DMS 273 (cell line): ENCODE measurements at regions not wholly inside any gene's neighbourhood (a gene's known extent, or its start where the extent isn't known, plus 50 kb on each side); places are given as distances from the start of the nearest gene placed in this dataset.
A peak's percentile ranks its signal among the peaks of the same experiment; 100 is the strongest.

Experiments used
- DNase-seq: peaks from one replicate; lab custom pipeline; 2025; ENCODE audit not compliant: unreplicated experiment; lab: John Stamatoyannopoulos, UW

DNA sequence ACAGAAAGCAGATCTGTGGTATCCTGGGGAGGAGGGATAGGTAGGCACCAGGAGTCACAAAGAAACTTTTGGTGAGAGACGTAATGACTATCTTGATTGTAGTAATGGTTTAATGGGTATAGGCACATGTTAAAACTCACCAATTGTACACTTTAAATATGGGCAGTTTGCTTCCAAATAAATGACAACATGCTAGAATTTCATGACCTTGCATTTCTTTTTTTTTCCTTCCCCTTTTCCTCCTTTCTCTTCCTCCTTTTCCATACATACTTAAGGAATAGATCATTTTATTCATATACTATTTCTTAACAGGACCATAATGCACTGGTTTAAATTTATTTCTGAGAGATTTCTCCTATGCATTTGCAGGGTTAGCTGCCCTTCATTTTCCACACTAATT lies 341.8 kb downstream of the TMEM182 start:
- no peak for DNase-seq

DNA sequence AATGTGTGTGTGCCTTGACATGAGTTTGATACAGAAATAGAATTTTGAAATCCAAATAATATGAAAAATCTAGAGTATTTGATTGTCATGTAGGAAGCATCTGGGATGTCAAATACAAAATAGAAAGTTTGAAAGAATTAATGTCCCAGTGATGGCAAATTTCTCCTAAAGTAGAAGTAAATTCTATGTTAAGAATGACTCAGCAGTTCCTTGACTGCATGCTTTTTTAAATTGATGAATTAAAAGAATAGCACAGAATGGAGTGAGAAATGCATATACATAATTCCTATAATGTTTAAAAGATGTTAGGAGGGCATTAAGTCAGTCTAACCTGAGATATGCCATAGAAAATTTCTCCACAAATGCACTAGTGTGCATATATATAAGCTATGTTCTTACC lies 357.5 kb downstream of the TMEM182 start:
- no peak for DNase-seq

DNA sequence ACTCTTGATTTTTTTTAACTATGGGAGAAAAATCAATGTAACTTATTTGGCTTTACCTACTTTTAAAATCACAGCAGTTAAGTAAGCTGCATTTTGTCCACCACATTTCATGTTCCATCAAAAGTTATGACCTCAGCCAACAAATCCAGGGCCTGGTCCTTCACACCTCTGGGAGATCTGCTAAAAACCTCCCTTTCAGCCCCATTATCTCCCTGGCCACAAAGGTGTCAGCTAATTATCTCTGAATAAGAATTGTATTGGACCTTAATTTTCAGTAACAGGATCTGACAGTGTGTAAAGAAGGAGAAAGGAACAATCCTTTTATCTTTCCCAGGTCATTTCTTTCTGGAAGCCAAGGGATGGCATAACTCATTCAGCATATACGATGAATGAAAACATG lies 359.3 kb downstream of the TMEM182 start:
- DNase-seq = no peak

GRCh38 chr2:103123516-103123915 lies 361.7 kb downstream of the TMEM182 start:
- no peak for DNase-seq

GRCh38 chr2:103130857-103131256 lies 369.0 kb downstream of the TMEM182 start:
- DNase-seq = no peak

GRCh38 chr2:103132536-103133217 lies 370.8 kb downstream of the TMEM182 start:
- DNase-seq = no peak

DNA sequence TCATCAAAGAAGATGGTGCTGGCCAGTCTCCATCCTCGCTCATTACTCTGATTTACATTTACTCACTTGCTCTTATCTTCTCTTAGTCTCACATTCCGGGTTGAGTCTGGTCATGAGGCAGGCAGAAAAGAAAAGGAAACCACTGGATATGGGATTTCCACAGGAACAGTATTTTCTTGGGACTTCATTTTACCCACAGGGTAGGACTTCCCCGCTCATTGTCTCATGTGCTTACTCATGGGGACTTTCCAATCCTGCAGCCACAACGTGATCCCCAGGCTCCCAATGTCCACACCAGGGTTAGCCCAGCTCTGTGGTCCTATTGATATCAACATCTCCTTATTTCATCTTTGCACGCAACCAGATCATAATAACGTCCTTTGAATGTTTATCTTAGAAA lies 373.8 kb downstream of the TMEM182 start:
- DNase-seq = no peak

GRCh38 chr2:103138123-103138901 lies 376.5 kb downstream of the TMEM182 start:
- no peak for DNase-seq

- DNase-seq = no peak
These were observed 377.9 kb downstream of the TMEM182 start for GRCh38 chr2:103139628-103140268.

- DNase-seq = no peak
These were observed 383.0 kb downstream of the TMEM182 start for GRCh38 chr2:103144837-103145236.

DNA sequence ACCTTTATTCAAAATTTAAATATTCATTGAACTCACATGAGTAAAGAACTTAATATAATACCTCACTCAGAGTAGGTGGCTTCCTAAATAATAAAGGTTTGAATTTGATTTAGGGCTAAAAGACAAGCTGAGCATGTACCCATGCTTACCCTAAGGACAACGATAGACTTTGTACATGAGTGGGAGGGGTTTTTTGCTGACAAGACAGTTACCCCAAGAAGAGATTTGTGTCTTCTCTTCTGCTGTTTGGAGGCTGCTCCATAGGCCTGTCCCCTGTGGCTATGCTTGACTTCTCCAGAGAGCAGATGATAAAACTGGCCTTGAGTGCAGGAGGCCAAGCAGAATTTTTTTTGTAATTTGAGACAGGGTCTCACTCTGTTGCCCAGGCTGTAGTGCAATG lies 383.9 kb downstream of the TMEM182 start:
- DNase-seq = no peak

GRCh38 chr2:103151046-103151445 lies 389.2 kb downstream of the TMEM182 start:
- DNase-seq = no peak

DNA sequence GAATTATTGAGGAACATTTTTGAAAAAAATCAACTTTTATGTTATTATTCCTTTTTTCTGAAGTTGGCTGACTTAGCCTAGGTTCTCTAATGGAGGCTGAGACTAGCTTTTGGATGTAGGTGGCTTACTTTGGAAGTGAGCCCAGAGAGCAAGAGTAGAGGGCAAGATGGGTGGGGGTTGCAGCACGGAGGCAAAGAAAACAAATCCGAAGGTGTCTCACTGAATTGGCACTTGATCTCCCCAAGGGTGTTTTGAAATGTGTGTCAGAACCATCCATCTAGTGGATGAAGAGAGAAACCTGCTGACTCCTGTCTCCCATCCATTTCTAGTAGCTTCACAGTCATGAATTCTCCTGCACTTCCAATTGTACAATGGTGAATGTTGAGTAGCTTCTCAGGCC lies 390.7 kb downstream of the TMEM182 start:
- no peak for DNase-seq

DNA sequence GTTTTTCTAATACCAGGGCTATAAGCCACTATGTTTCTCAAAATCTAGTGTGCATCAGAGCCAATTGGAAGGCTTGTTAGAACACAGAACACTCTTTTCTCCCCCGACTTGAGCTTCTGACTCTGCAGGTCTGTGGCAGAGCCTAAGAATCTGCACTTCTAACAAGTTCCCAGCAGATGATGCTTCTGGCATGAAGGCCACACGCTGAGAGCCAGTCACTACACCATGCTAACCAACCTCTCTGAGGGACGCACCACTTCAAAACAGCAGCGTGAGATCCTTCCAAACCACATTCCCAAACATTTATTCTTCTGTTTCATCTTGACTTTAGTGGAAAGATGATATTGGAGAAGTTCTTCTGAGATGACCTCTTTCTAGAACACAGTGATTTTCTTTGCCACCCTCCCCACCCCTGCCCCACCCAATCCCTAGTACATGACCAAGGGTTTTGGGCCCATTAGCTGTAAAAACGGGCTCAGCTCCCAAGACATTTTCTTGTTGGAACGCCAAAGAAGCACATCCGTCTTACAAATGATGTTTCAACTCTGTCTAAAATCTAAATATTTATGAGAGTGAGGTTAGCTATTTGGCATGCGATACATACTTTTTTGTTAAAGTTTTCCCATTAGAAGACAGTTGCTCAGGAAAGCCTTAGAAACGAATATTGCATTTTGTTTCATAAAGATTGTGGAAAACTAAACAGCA lies 391.9 kb downstream of the TMEM182 start:
- DNase-seq = no peak

DNA sequence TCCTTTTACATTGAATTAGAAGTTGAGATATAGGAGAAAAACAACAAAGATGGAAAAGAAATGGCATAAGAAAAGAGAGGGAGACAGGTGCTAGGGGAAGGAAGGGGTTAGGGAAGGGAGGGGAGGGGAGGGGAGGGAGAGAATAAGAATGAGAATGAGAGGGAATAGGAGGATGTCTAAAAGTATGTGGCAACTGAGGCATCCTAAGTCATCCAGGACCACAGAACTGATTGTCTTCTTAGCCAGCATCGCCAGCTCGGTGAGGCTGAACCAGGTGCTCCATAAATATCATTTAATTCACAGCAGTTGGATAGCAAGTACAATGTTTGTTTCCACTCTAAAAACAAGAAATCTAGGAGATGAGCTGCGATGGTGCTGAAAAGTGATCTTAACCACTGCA lies 393.5 kb downstream of the TMEM182 start:
- no peak for DNase-seq

- DNase-seq = peak; percentile 76
These were observed 397.2 kb downstream of the TMEM182 start for GRCh38 chr2:103159018-103159417.

DNA sequence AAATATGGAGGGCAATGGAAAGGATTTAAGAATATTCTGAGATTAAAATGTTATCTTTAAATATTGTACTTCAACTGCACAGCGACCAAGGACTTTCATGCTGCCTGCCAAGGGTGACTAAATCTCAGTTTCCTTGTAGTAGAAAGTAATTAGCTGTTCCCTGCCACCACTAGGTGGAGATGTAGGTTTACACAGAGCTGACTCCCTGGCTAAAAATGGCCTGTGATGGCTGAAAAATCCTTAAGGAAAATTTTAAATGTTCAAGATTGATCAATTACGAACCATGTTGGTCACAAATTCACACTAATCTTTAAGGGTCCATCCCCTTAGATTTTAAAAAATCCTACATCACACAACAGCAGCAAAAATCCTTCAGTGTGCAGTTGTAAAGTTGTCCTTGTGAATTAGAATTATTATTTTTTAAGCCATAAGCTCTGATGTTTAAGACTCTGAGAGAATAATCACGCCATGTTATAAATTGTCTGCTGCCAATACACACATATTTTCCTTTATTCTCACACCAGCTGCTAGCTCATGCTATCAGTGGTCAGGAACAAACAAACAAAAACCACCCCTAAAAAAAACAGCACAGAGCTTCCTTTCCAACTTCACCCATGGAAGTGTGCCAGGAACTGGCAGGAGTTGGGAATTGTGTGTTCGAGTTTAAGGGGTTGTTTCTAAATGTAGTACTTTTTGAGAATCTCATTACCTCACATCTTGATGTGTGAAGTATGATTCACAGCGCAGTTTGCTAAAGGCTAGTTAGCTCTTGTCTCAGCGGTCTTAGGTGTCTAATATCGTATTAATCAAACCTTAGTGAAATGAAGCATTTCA lies 399.8 kb downstream of the TMEM182 start:
- peak; percentile 88 for DNase-seq

- DNase-seq = no peak
These were observed 402.9 kb downstream of the TMEM182 start for GRCh38 chr2:103164748-103165147.

- DNase-seq = no peak
These were observed 404.0 kb downstream of the TMEM182 start for GRCh38 chr2:103165836-103166235.

GRCh38 chr2:103166456-103167324 lies 404.9 kb downstream of the TMEM182 start:
- no peak for DNase-seq
